ENCODE measurements at regions not wholly inside any gene's neighbourhood (a gene's known extent, or its start where the extent isn't known, plus 50 kb on each side); places are given as distances from the start of the nearest gene placed in this dataset.
"Not testable (repeated sequence)": the region's sequence is repeated elsewhere in the genome, so short reads cannot be mapped to it uniquely, and the experiment has no call there.

- H3K27ac ChIP-seq (ENCODE audit: low read length): no peak overlapping the region
- H3K4me2 ChIP-seq (ENCODE audit: low read length): no peak overlapping the region
- no peak for TF ChIP-seq EZH2phosphoT487 (IDR thresholded peaks at IDR 0.05; ENCODE audit: low read depth)
- TF ChIP-seq, protein P1, sequence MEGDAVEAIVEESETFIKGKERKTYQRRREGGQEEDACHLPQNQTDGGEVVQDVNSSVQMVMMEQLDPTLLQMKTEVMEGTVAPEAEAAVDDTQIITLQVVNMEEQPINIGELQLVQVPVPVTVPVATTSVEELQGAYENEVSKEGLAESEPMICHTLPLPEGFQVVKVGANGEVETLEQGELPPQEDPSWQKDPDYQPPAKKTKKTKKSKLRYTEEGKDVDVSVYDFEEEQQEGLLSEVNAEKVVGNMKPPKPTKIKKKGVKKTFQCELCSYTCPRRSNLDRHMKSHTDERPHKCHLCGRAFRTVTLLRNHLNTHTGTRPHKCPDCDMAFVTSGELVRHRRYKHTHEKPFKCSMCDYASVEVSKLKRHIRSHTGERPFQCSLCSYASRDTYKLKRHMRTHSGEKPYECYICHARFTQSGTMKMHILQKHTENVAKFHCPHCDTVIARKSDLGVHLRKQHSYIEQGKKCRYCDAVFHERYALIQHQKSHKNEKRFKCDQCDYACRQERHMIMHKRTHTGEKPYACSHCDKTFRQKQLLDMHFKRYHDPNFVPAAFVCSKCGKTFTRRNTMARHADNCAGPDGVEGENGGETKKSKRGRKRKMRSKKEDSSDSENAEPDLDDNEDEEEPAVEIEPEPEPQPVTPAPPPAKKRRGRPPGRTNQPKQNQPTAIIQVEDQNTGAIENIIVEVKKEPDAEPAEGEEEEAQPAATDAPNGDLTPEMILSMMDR (IDR thresholded peaks at IDR 0.05; ENCODE audit: low read depth, low read length): no peak
- H3K27me3 ChIP-seq (ENCODE audit: low read depth, low read length): no peaks in the 10 kb centered on the region
- H2AFZ ChIP-seq (ENCODE audit: low read depth, low read length): no peak overlapping the region
- no peak overlapping the region for H3K9ac ChIP-seq (ENCODE audit: low read length)
- H4K20me1 ChIP-seq (ENCODE audit: insufficient read depth, low read length): no peaks in the 10 kb centered on the region
- H3K79me2 ChIP-seq (ENCODE audit: low read length): no peaks in the 10 kb centered on the region
- no peaks in the 10 kb centered on the region for H3K9me3 ChIP-seq (ENCODE audit: insufficient read depth, low read length)
- H3K4me3 ChIP-seq (ENCODE audit: low read length): no peak overlapping the region
- H3K4me1 ChIP-seq (ENCODE audit: low read length): no peaks in the 10 kb centered on the region
- no peaks in the 10 kb centered on the region for H3K36me3 ChIP-seq (replicated peaks; ENCODE audit: low read depth, low read length)
These were observed 203.0 kb upstream of the PCSK5 start for GRCh38 chr9:75687359-75687953.

- not testable (repeated sequence) for H2AFZ ChIP-seq (ENCODE audit: low read depth, low read length); H3K4me1 ChIP-seq (ENCODE audit: low read length); H3K27me3 ChIP-seq (ENCODE audit: low read depth, low read length); H4K20me1 ChIP-seq (ENCODE audit: insufficient read depth, low read length); H3K79me2 ChIP-seq (ENCODE audit: low read length); H3K36me3 ChIP-seq (replicated peaks; ENCODE audit: low read depth, low read length); H3K27ac ChIP-seq (ENCODE audit: low read length); H3K4me3 ChIP-seq (ENCODE audit: low read length); H3K9me3 ChIP-seq (ENCODE audit: insufficient read depth, low read length); H3K9ac ChIP-seq (ENCODE audit: low read length); H3K4me2 ChIP-seq (ENCODE audit: low read length)
These were observed 199.9 kb upstream of the PCSK5 start for GRCh38 chr9:75690551-75690950.

DNA sequence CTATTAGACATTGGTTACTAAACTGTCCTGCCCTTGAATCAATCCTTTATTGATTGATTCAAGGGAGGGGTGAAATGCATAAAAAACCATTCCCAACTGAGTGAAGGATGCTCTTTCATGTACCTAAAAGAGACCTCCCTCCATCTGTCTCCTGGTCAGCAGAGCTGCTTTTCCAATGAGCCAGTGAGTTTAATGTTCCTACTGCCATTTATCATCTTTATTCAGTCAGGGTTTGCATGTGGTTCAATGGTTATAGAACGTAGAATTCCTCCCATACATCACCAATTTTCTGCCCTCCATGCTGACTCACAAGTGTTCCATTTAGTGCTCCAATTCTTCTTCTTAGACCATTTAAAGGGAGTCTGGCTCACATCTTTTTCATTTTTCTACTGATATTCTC lies 199.1 kb upstream of the PCSK5 start:
- Histone ChIP-seq H3K4me1 (ENCODE audit: low read length) (no peaks in the 10 kb centered on the region), H3K9ac (ENCODE audit: low read length) (no peak overlapping the region), H3K4me3 (ENCODE audit: low read length) (no peak overlapping the region), H3K9me3 (ENCODE audit: insufficient read depth, low read length) (no peaks in the 10 kb centered on the region), H3K36me3 (replicated peaks; ENCODE audit: low read depth, low read length) (no peaks in the 10 kb centered on the region), H3K27me3 (ENCODE audit: low read depth, low read length) (no peaks in the 10 kb centered on the region), H3K79me2 (ENCODE audit: low read length) (no peaks in the 10 kb centered on the region), H3K27ac (ENCODE audit: low read length) (no peak overlapping the region), H2AFZ (ENCODE audit: low read depth, low read length) (no peak overlapping the region), H3K4me2 (ENCODE audit: low read length) (no peak overlapping the region), H4K20me1 (ENCODE audit: insufficient read depth, low read length) (no peaks in the 10 kb centered on the region)
- TF ChIP-seq, protein P1 (IDR thresholded peaks at IDR 0.05; ENCODE audit: low read depth, low read length): no peak
- no peak for TF ChIP-seq EZH2phosphoT487 (IDR thresholded peaks at IDR 0.05; ENCODE audit: low read depth)

DNA sequence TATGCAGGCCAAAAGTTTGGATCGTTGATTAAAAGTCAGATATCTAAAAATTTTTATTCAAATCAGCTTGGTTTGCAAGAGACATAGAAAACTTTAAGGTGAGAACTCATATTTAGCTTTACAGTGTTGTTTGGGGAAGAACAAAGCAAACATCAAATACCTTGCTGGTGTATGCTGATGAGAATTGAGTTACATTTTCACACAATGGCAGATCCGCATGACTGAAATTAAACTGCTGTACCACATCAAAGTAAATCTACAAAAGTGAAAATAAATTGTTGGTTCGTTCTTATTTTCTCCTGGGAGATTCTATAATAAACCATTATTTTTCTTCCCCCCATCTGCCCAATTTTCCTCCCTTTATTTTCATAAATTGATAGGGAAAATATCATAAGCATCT lies 198.2 kb upstream of the PCSK5 start:
- Histone ChIP-seq H3K27me3 (ENCODE audit: low read depth, low read length) (no peaks in the 10 kb centered on the region), H3K4me1 (ENCODE audit: low read length) (no peaks in the 10 kb centered on the region), H3K9ac (ENCODE audit: low read length) (no peak overlapping the region), H3K4me3 (ENCODE audit: low read length) (no peak overlapping the region), H3K4me2 (ENCODE audit: low read length) (no peak overlapping the region), H3K79me2 (ENCODE audit: low read length) (no peaks in the 10 kb centered on the region), H3K36me3 (replicated peaks; ENCODE audit: low read depth, low read length) (no peaks in the 10 kb centered on the region), H2AFZ (ENCODE audit: low read depth, low read length) (no peak overlapping the region), H4K20me1 (ENCODE audit: insufficient read depth, low read length) (no peaks in the 10 kb centered on the region), H3K27ac (ENCODE audit: low read length) (no peak overlapping the region), H3K9me3 (ENCODE audit: insufficient read depth, low read length) (no peaks in the 10 kb centered on the region)
- no peak for TF ChIP-seq EZH2phosphoT487 (IDR thresholded peaks at IDR 0.05; ENCODE audit: low read depth)
- TF ChIP-seq, protein P1 (IDR thresholded peaks at IDR 0.05; ENCODE audit: low read depth, low read length): no peak

- H3K9ac ChIP-seq (ENCODE audit: low read length): no peak overlapping the region
- H3K36me3 ChIP-seq (replicated peaks; ENCODE audit: low read depth, low read length): no peaks in the 10 kb centered on the region
- no peak overlapping the region for H3K4me2 ChIP-seq (ENCODE audit: low read length)
- H3K9me3 ChIP-seq (ENCODE audit: insufficient read depth, low read length): no peaks in the 10 kb centered on the region
- no peaks in the 10 kb centered on the region for H4K20me1 ChIP-seq (ENCODE audit: insufficient read depth, low read length)
- no peaks in the 10 kb centered on the region for H3K4me1 ChIP-seq (ENCODE audit: low read length)
- TF ChIP-seq EZH2phosphoT487 (IDR thresholded peaks at IDR 0.05; ENCODE audit: low read depth): no peak
- TF ChIP-seq, protein P1 (IDR thresholded peaks at IDR 0.05; ENCODE audit: low read depth, low read length): no peak
- no peaks in the 10 kb centered on the region for H3K79me2 ChIP-seq (ENCODE audit: low read length)
- no peaks in the 10 kb centered on the region for H3K27me3 ChIP-seq (ENCODE audit: low read depth, low read length)
- H3K27ac ChIP-seq (ENCODE audit: low read length): no peak overlapping the region
- no peak overlapping the region for H2AFZ ChIP-seq (ENCODE audit: low read depth, low read length)
- no peak overlapping the region for H3K4me3 ChIP-seq (ENCODE audit: low read length)
These were observed 194.6 kb upstream of the PCSK5 start for GRCh38 chr9:75695921-75696320.

All from OCI-LY3 (cell line).